ENCODE measurements at regions not wholly inside any gene's neighbourhood (a gene's known extent, or its start where the extent isn't known, plus 50 kb on each side); places are given as distances from the start of the nearest gene placed in this dataset.
"Not testable (repeated sequence)": the region's sequence is repeated elsewhere in the genome, so short reads cannot be mapped to it uniquely, and the experiment has no call there.

GRCh38 chr10:76616666-76617065, 1020.9 kb downstream of the KCNMA1 start:
- not testable (repeated sequence) for DNase-seq (ENCODE audit: low read depth)

GRCh38 chr10:76615049-76615448, 1022.6 kb downstream of the KCNMA1 start:
- no peak for DNase-seq (ENCODE audit: low read depth)

Data from HT1080 (cell line).